LHCN-M2 (cell line): ENCODE measurements at regions not wholly inside any gene's neighbourhood (a gene's known extent, or its start where the extent isn't known, plus 50 kb on each side); places are given as distances from the start of the nearest gene placed in this dataset.
A peak's percentile ranks its signal among the peaks of the same experiment; 100 is the strongest.
"Not testable (repeated sequence)": the region's sequence is repeated elsewhere in the genome, so short reads cannot be mapped to it uniquely, and the experiment has no call there.

ENCODE experiments used
- DNase-seq: peaks from one replicate; pipeline ENCODE4 v3.0.0-alpha.2; 2012; ENCODE audit warnings: low read depth

GRCh38 chr20:53800883-53801604, 207.4 kb upstream of the ZNF217 start:
- no peak for DNase-seq

GRCh38 chr20:53800418-53800817, 206.8 kb upstream of the ZNF217 start:
- no peak for DNase-seq

GRCh38 chr20:53797085-53797484, 203.4 kb upstream of the ZNF217 start:
- DNase-seq = no peak

GRCh38 chr20:53795170-53795569, 201.5 kb upstream of the ZNF217 start:
- DNase-seq = peak; percentile 26

- DNase-seq = peak; percentile 41
Observed at GRCh38 chr20:53794529-53795115, 201.0 kb upstream of the ZNF217 start.

GRCh38 chr20:53793783-53794383, 200.2 kb upstream of the ZNF217 start:
- DNase-seq = no peak

GRCh38 chr20:53792946-53793536, 199.4 kb upstream of the ZNF217 start:
- DNase-seq = no peak

- no peak for DNase-seq
Observed at GRCh38 chr20:53789989-53790675, 196.5 kb upstream of the ZNF217 start.

- DNase-seq = no peak
Observed at GRCh38 chr20:53788253-53789022, 194.8 kb upstream of the ZNF217 start.

- DNase-seq = not testable (repeated sequence)
Observed at GRCh38 chr20:53787491-53787931, 193.9 kb upstream of the ZNF217 start.

GRCh38 chr20:53786445-53787267, 193.0 kb upstream of the ZNF217 start:
- DNase-seq = no peak

- no peak for DNase-seq
Observed at GRCh38 chr20:53786071-53786444, 192.4 kb upstream of the ZNF217 start.

GRCh38 chr20:53785320-53785719, 191.7 kb upstream of the ZNF217 start:
- DNase-seq = no peak

GRCh38 chr20:53783768-53784167, 190.1 kb upstream of the ZNF217 start:
- no peak for DNase-seq

GRCh38 chr20:53782612-53783246, 189.1 kb upstream of the ZNF217 start:
- DNase-seq = no peak

GRCh38 chr20:53779822-53780221, 186.2 kb upstream of the ZNF217 start:
- no peak for DNase-seq

- no peak for DNase-seq
Observed at GRCh38 chr20:53778736-53779135, 185.1 kb upstream of the ZNF217 start.

- DNase-seq = peak; percentile 40
Observed at GRCh38 chr20:53778041-53778516, 184.4 kb upstream of the ZNF217 start.

GRCh38 chr20:53777402-53777801, 183.8 kb upstream of the ZNF217 start:
- DNase-seq = not testable (repeated sequence)

- DNase-seq = no peak
Observed at GRCh38 chr20:53776858-53777257, 183.2 kb upstream of the ZNF217 start.
